DND-41 (cell line): ENCODE measurements at regions not wholly inside any gene's neighbourhood (a gene's known extent, or its start where the extent isn't known, plus 50 kb on each side); places are given as distances from the start of the nearest gene placed in this dataset.

Experiments
- ATAC-seq: fragments of 200-7000 bp; cut with Tn5 transposase; 3 replicates; pipeline ENCODE4 v1.9.1; 2021; ENCODE audit warnings: low read depth; ENCODE audit not compliant: insufficient read depth
- DNase-seq: peaks from one replicate; pipeline ENCODE4 v3.0.0-alpha.2; 2020
- H2AFZ ChIP-seq: 2 replicates; pipeline ENCODE4 v1.6.0; 2012; ENCODE audit warnings: low read depth, low read length
- H3K27ac ChIP-seq: 2 replicates; pipeline ENCODE4 v1.5.1; 2012; ENCODE audit warnings: low read length, inconsistent platforms
- H3K27me3 ChIP-seq: fragments of 200-600 bp; sonication (generic); 2 replicates; pipeline ENCODE4 v1.6.0; 2012; ENCODE audit warnings: low read length, mild to moderate bottlenecking, inconsistent platforms; ENCODE audit not compliant: insufficient read depth, poor library complexity
- H3K36me3 ChIP-seq: 2 replicates; pipeline ENCODE4 v1.5.1; 2012; ENCODE audit warnings: low read length, inconsistent platforms; ENCODE audit not compliant: insufficient read depth
- H3K4me1 ChIP-seq: 2 replicates; pipeline ENCODE4 v1.5.1; 2012; ENCODE audit warnings: mild to moderate bottlenecking, low read length; ENCODE audit not compliant: insufficient read depth
- H3K4me2 ChIP-seq: 2 replicates; pipeline ENCODE4 v1.6.0; 2012; ENCODE audit warnings: mild to moderate bottlenecking, moderate library complexity, low read length, inconsistent platforms; ENCODE audit not compliant: insufficient read depth
- H3K4me3 ChIP-seq, 2 experiments: fragments of 200-600 bp in 1 of 2; shearing (Covaris generic) in 1 of 2; 2 replicates each; pipeline ENCODE4 v1.5.1; 2012 to 2016; ENCODE audit warnings: inconsistent platforms in 2 of 2, low read length in 2 of 2, mild to moderate bottlenecking in 2 of 2, low read depth in 1 of 2, moderate library complexity in 1 of 2
- H3K79me2 ChIP-seq: 2 replicates; pipeline ENCODE4 v1.6.0; 2012; ENCODE audit warnings: low read length, inconsistent platforms; ENCODE audit not compliant: insufficient read depth
- H3K9ac ChIP-seq: 2 replicates; pipeline ENCODE4 v1.6.0; 2012; ENCODE audit warnings: low read depth, mild to moderate bottlenecking, inconsistent platforms, low read length, moderate library complexity
- H3K9me3 ChIP-seq: 2 replicates; pipeline ENCODE4 v1.5.1; 2012; ENCODE audit warnings: low read length, moderate library complexity, mild to moderate bottlenecking, inconsistent platforms; ENCODE audit not compliant: insufficient read depth, severe bottlenecking
- H4K20me1 ChIP-seq: 2 replicates; pipeline ENCODE4 v1.6.0; 2012; ENCODE audit warnings: low read length; ENCODE audit not compliant: insufficient read depth
- CTCF ChIP-seq: IDR thresholded peaks from 2 replicates; pipeline ENCODE4 v1.5.1; 2012; ENCODE audit warnings: borderline replicate concordance, low read length, moderate library complexity, mild to moderate bottlenecking; ENCODE audit not compliant: poor library complexity, severe bottlenecking; ENCODE audit errors: extremely low read depth
- EZH2 ChIP-seq: IDR thresholded peaks from 3 replicates; pipeline ENCODE4 v1.6.1; 2012; ENCODE audit warnings: borderline replicate concordance, low read depth, mild to moderate bottlenecking, moderate library complexity, low read length, inconsistent platforms; ENCODE audit not compliant: severe bottlenecking

- Histone ChIP-seq H3K4me3 (no peak overlapping the region), H3K4me1 (no peaks in the 10 kb centered on the region), H3K27me3 (no peaks in the 10 kb centered on the region), H3K79me2 (no peaks in the 10 kb centered on the region), H3K9ac (no peak overlapping the region), H3K36me3 (no peaks in the 10 kb centered on the region), H4K20me1 (no peaks in the 10 kb centered on the region), H2AFZ (no peak overlapping the region), H3K27ac (no peak overlapping the region), H3K4me2 (no peak overlapping the region), H3K9me3 (no peaks in the 10 kb centered on the region)
- TF ChIP-seq EZH2 (no peak), CTCF (no peak)
- DNase-seq (no peak), ATAC-seq (no peak)
These were observed 64.0 kb downstream of the CCNG2 start for GRCh38 chr4:77220828-77221613.

- Histone ChIP-seq H4K20me1 (no peaks in the 10 kb centered on the region), H2AFZ (no peak overlapping the region), H3K9ac (no peak overlapping the region), H3K4me1 (no peaks in the 10 kb centered on the region), H3K79me2 (no peaks in the 10 kb centered on the region), H3K36me3 (no peaks in the 10 kb centered on the region), H3K4me2 (no peak overlapping the region), H3K9me3 (peaks cover 12% of the 10 kb centered on the region), H3K27ac (no peak overlapping the region), H3K4me3 (no peak overlapping the region), H3K27me3 (no peaks in the 10 kb centered on the region)
- ATAC-seq (no peak), DNase-seq (no peak)
- TF ChIP-seq CTCF: no peak
These were observed 68.0 kb downstream of the CCNG2 start for GRCh38 chr4:77225022-77225421.

GRCh38 chr4:77226939-77227705 is 70.1 kb downstream of the CCNG2 start:
- H3K4me3 ChIP-seq: no peak overlapping the region
- no peaks in the 10 kb centered on the region for H3K79me2 ChIP-seq
- H4K20me1 ChIP-seq: no peaks in the 10 kb centered on the region
- TF ChIP-seq CTCF: no peak
- no peak for TF ChIP-seq EZH2
- no peaks in the 10 kb centered on the region for H3K27me3 ChIP-seq
- H3K9ac ChIP-seq: no peak overlapping the region
- no peaks in the 10 kb centered on the region for H3K36me3 ChIP-seq
- DNase-seq (no peak), ATAC-seq (no peak)
- no peaks in the 10 kb centered on the region for H3K4me1 ChIP-seq
- peaks cover 12% of the 10 kb centered on the region for H3K9me3 ChIP-seq
- no peak overlapping the region for H3K4me2 ChIP-seq
- H3K27ac ChIP-seq: no peak overlapping the region
- no peak overlapping the region for H2AFZ ChIP-seq
